ENCODE measurements at regions not wholly inside any gene's neighbourhood (a gene's known extent, or its start where the extent isn't known, plus 50 kb on each side); places are given as distances from the start of the nearest gene placed in this dataset.

DNA sequence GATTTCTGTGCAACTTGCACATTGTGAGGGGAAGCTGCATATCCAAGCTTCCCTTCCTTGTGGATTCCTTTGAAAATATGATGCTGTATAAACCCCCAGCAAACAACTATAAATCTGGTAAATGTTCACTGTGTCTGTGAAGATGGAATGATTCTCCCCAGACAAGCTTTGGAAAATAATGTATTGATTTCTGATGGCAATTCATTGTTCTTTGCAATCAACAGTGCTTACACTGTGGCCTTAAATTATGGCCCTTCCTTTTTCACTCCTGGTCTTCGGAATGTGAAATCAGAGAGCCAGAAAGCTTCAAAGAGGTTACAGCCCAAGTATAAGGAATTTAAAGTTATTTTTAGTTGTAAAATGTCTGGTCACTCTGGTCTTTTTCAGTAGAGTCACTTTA lies 308.8 kb downstream of the CBLN4 start:
- Histone ChIP-seq H3K4me3 (no peak overlapping the region), H3K27ac (no peak overlapping the region), H3K27me3 (replicated peaks; ENCODE audit: insufficient read depth) (no peaks in the 10 kb centered on the region), H3K36me3 (no peaks in the 10 kb centered on the region), H3K4me1 (replicated peaks) (no peaks in the 10 kb centered on the region), H3K9me3 (no peaks in the 10 kb centered on the region)
- WGBS = 55% methylated on average over 1 of the region's 1 CpG
- DNase-seq (ENCODE audit: low spot score) = no peak
- intact Hi-C loops (cut with DNase I) = no loop called here
- TF ChIP-seq POLR2AphosphoS5 (IDR thresholded peaks at IDR 0.05) (no peak), POLR2A (IDR thresholded peaks at IDR 0.05) (no peak)

DNA sequence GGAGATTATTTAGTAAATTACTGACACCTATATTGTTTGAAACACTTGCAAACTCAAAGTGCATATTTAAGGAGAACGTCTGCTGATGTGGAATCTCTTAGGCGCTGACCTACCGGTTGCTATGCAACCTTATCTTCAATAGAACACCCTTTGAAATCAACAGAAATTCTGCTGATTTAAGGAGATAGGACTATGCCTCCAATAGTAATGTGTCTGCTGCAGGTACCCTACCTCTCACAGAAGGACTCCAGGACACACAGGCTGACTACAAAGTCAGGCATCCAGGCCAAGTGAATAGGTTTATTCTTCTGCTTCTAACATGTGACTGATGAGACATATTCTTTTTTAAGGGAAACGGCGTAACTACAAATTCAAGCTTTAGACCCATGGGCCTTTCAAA lies 311.7 kb downstream of the CBLN4 start:
- Histone ChIP-seq H3K27ac (no peak overlapping the region), H3K4me3 (no peak overlapping the region), H3K4me1 (replicated peaks) (no peaks in the 10 kb centered on the region), H3K36me3 (no peaks in the 10 kb centered on the region), H3K9me3 (no peaks in the 10 kb centered on the region), H3K27me3 (replicated peaks; ENCODE audit: insufficient read depth) (no peaks in the 10 kb centered on the region)
- WGBS = 45% methylated on average over 5 of the region's 5 CpGs
- DNase-seq (ENCODE audit: low spot score) = no peak
- TF ChIP-seq POLR2AphosphoS5 (IDR thresholded peaks at IDR 0.05) (no peak), POLR2A (IDR thresholded peaks at IDR 0.05) (no peak)
- TF ChIP-seq, protein P1, sequence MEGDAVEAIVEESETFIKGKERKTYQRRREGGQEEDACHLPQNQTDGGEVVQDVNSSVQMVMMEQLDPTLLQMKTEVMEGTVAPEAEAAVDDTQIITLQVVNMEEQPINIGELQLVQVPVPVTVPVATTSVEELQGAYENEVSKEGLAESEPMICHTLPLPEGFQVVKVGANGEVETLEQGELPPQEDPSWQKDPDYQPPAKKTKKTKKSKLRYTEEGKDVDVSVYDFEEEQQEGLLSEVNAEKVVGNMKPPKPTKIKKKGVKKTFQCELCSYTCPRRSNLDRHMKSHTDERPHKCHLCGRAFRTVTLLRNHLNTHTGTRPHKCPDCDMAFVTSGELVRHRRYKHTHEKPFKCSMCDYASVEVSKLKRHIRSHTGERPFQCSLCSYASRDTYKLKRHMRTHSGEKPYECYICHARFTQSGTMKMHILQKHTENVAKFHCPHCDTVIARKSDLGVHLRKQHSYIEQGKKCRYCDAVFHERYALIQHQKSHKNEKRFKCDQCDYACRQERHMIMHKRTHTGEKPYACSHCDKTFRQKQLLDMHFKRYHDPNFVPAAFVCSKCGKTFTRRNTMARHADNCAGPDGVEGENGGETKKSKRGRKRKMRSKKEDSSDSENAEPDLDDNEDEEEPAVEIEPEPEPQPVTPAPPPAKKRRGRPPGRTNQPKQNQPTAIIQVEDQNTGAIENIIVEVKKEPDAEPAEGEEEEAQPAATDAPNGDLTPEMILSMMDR (IDR thresholded peaks at IDR 0.05) = no peak
- intact Hi-C loops (cut with DNase I) = no loop called here

DNA sequence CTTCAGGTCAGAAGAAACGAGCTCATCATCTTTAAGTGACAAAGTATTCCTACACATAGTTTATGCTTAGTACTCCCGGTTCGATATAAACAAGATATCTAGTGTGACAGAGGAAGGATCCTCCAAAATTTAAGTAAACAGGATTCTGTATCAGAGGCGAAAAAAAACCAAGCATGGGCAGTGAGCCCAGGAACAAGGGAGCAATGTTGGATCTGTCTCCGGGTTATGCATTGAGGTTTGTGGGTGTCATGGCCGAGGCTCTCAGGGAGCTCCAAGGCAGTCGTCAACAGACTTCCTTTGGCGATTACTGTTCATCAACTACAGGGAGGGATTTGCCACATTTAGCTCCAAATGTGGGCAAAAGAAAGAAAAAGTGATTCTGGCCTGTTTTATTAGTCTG lies 319.5 kb downstream of the CBLN4 start:
- TF ChIP-seq, protein P1 (IDR thresholded peaks at IDR 0.05) = no peak
- TF ChIP-seq POLR2AphosphoS5 (IDR thresholded peaks at IDR 0.05) (no peak), POLR2A (IDR thresholded peaks at IDR 0.05) (no peak)
- intact Hi-C loops (cut with DNase I) = no loop called here
- no peak for DNase-seq (ENCODE audit: low spot score)
- Histone ChIP-seq H3K4me1 (replicated peaks) (no peaks in the 10 kb centered on the region), H3K27me3 (replicated peaks; ENCODE audit: insufficient read depth) (no peaks in the 10 kb centered on the region), H3K36me3 (no peaks in the 10 kb centered on the region), H3K9me3 (no peaks in the 10 kb centered on the region), H3K27ac (no peak overlapping the region), H3K4me3 (no peak overlapping the region)
- WGBS = 62% methylated on average over 8 of the region's 8 CpGs

DNA sequence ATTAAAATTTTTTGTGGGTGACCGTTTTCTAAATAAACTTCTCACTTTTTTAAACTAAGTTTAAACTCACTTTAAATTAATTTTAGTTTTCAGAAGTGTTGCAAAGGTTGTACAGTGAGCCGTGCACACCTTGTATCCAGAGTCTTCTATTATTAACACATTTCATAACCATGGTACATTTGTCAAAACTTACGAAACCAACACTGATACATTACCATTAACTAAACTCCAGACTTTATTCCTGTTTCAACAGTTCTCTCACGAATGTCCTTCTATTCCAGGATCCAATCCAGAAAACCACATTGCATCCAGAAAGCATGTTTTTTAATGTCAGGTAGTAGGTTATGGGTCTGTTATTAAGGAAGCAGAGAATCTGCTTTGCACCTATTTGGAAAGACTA lies 319.9 kb downstream of the CBLN4 start:
- H3K4me3 ChIP-seq = no peak overlapping the region
- H3K27me3 ChIP-seq (replicated peaks; ENCODE audit: insufficient read depth) = no peaks in the 10 kb centered on the region
- 75% methylated on average over 4 of the region's 4 CpGs for WGBS
- no peaks in the 10 kb centered on the region for H3K9me3 ChIP-seq
- H3K36me3 ChIP-seq = no peaks in the 10 kb centered on the region
- no peaks in the 10 kb centered on the region for H3K4me1 ChIP-seq (replicated peaks)
- TF ChIP-seq POLR2A (IDR thresholded peaks at IDR 0.05) (no peak), POLR2AphosphoS5 (IDR thresholded peaks at IDR 0.05) (no peak)
- TF ChIP-seq, protein P1 (IDR thresholded peaks at IDR 0.05) = no peak
- no peak overlapping the region for H3K27ac ChIP-seq
- DNase-seq (ENCODE audit: low spot score) = no peak
- intact Hi-C loops (cut with DNase I) = no loop called here

DNA sequence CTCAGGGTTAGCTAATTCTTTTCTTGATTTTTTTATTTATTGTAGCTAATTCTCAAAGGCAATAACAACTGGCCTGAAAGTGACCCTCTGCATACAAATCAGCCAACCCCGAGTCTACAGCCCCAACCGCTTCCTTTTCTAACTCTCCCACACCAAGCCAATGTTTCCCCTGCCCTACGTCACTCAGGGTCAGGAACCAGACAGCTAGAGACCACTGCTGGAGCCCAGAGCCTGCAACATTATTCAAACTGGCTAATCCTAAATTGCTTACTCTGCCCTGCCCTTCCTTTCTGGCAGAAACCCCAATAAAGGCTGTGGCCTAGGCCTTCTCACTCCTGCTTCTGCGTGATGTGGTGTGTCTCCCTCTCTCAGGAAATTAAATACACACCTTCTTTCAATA lies 320.7 kb downstream of the CBLN4 start:
- no peak for TF ChIP-seq POLR2AphosphoS5 (IDR thresholded peaks at IDR 0.05)
- TF ChIP-seq, protein P1 (IDR thresholded peaks at IDR 0.05) = no peak
- no peak for TF ChIP-seq POLR2A (IDR thresholded peaks at IDR 0.05)
- H3K4me3 ChIP-seq = no peak overlapping the region
- H3K27me3 ChIP-seq (replicated peaks; ENCODE audit: insufficient read depth) = no peaks in the 10 kb centered on the region
- no peak overlapping the region for H3K27ac ChIP-seq
- no peaks in the 10 kb centered on the region for H3K4me1 ChIP-seq (replicated peaks)
- no peaks in the 10 kb centered on the region for H3K9me3 ChIP-seq
- WGBS = 83% methylated on average over 4 of the region's 4 CpGs
- no peak for DNase-seq (ENCODE audit: low spot score)
- intact Hi-C loops (cut with DNase I) = no loop called here
- no peaks in the 10 kb centered on the region for H3K36me3 ChIP-seq

Data from prostate gland (tissue), 2 donors.